SU-DHL-6 (cell line): ENCODE measurements at regions not wholly inside any gene's neighbourhood (a gene's known extent, or its start where the extent isn't known, plus 50 kb on each side); places are given as distances from the start of the nearest gene placed in this dataset.

Source experiments
- H2AFZ ChIP-seq: fragments of 200-600 bp; sonication (generic); 2 replicates; pipeline ENCODE4 v1.6.1; 2014; ENCODE audit warnings: low read depth, mild to moderate bottlenecking, moderate library complexity, mixed read lengths, antibody characterized with exemption, low read length; ENCODE audit not compliant: severe bottlenecking
- H3F3A ChIP-seq: fragments of 200-600 bp; shearing (Covaris generic); 2 replicates; pipeline ENCODE4 v1.6.0; 2016; ENCODE audit warnings: antibody characterized with exemption, mild to moderate bottlenecking; ENCODE audit not compliant: insufficient read depth
- H3K27ac ChIP-seq: fragments of 200-600 bp; sonication (generic); 2 replicates; pipeline ENCODE4 v1.5.1; 2016; ENCODE audit warnings: low read depth, mild to moderate bottlenecking, low read length, moderate library complexity, mixed read lengths
- H3K27me3 ChIP-seq: fragments of 200-600 bp; sonication (generic), shearing (Covaris generic); 2 replicates; pipeline ENCODE4 v1.6.0; 2014; ENCODE audit warnings: mild to moderate bottlenecking, low read length
- H3K36me3 ChIP-seq: fragments of 200-600 bp; sonication (generic); 2 replicates; pipeline ENCODE4 v1.6.1; 2014; ENCODE audit warnings: mild to moderate bottlenecking, low read length, mixed read lengths
- H3K4me2 ChIP-seq: fragments of 300-600, 200-600 bp; shearing (Covaris generic), sonication (generic); 2 replicates; pipeline ENCODE4 v1.6.0; 2014; ENCODE audit warnings: low read length, low read depth, mild to moderate bottlenecking; ENCODE audit not compliant: poor library complexity, severe bottlenecking
- H3K4me3 ChIP-seq: fragments of 200-600 bp; sonication (generic); 2 replicates; pipeline ENCODE4 v1.5.1; 2014; ENCODE audit warnings: antibody characterized with exemption, low read length, mild to moderate bottlenecking, mixed read lengths; ENCODE audit not compliant: insufficient read depth, poor library complexity, severe bottlenecking
- H3K79me2 ChIP-seq: fragments of 200-600 bp; sonication (generic); 2 replicates; pipeline ENCODE4 v1.6.1; 2014; ENCODE audit warnings: mild to moderate bottlenecking, low read length, moderate library complexity; ENCODE audit not compliant: insufficient read depth
- H3K9ac ChIP-seq: fragments of 200-600 bp; sonication (generic); 2 replicates; pipeline ENCODE4 v1.7.0; 2014; ENCODE audit warnings: mild to moderate bottlenecking, low read length
- H3K9me2 ChIP-seq: fragments of 200-600 bp; sonication (generic); replicated peaks from 2 replicates; pipeline ENCODE4 v1.6.1; 2014; ENCODE audit warnings: low read length; ENCODE audit not compliant: insufficient read depth
- H3K9me3 ChIP-seq: fragments of 200-600 bp; sonication (generic); 2 replicates; pipeline ENCODE4 v1.6.1; 2014; ENCODE audit warnings: low read length, mixed read lengths; ENCODE audit not compliant: insufficient read depth
- H4K20me1 ChIP-seq: fragments of 200-600 bp; sonication (generic); 2 replicates; pipeline ENCODE4 v1.6.1; 2014; ENCODE audit warnings: low read depth, mild to moderate bottlenecking, antibody characterized with exemption, low read length, moderate library complexity, mixed read lengths
- CTCF ChIP-seq: fragments of 200-600 bp; sonication (generic); IDR thresholded peaks from one replicate; pipeline ENCODE4 v1.5.1; 2017; ENCODE audit warnings: antibody characterized with exemption, mild to moderate bottlenecking, low read length, moderate library complexity; ENCODE audit not compliant: insufficient read depth, poor library complexity, severe bottlenecking
- EZH2phosphoT487 ChIP-seq: fragments of 200-600 bp; sonication (generic), shearing (Covaris generic); conservative IDR thresholded peaks from 2 replicates; pipeline ENCODE4 v1.6.1; 2018; ENCODE audit warnings: mild to moderate bottlenecking, antibody characterized with exemption, low read length, moderate library complexity, mixed read lengths

DNA sequence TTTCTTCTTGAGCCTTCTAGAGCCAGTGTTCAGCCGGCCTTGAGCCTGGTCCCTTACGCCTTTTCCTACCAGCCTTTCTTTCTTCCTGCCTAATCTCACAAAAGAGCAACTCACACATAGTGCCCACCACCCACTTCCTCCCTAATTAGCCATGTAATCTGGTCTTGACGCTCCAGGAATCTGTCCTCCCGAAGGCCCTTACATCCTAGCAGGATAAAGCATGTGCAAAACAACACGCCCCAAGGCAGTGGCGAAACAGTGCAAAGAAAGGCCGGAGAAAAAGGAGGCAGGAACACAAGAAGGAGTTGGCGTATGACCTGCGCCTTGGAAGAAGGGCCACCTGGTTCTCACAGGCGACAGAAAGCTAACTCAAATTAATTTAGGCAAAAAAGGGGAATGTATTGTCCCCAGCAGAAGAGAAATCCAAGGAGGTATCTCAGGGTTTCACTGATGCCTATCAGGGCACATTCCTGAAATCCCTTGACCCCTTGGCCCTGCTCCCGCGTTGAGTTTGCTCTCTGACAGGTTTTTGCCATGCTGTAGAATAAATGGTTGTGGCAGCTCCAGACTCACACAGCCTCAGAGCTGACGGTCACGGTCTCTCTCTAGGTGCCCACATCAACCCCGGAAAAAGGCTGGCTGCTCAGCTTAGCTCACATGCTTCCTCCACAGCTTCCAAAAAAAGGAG lies 79.0 kb downstream of the ZNF281 start:
- Histone ChIP-seq H3K27me3 (no peaks in the 10 kb centered on the region), H4K20me1 (no peaks in the 10 kb centered on the region), H3F3A (no peaks in the 10 kb centered on the region), H3K9ac (no peak overlapping the region), H3K9me3 (no peaks in the 10 kb centered on the region), H3K4me2 (no peak overlapping the region), H3K36me3 (no peaks in the 10 kb centered on the region), H2AFZ (no peak overlapping the region), H3K4me3 (no peak overlapping the region), H3K79me2 (no peaks in the 10 kb centered on the region), H3K9me2 (no peaks in the 10 kb centered on the region), H3K27ac (no peak overlapping the region)
- TF ChIP-seq CTCF (no peak), EZH2phosphoT487 (no peak)

DNA sequence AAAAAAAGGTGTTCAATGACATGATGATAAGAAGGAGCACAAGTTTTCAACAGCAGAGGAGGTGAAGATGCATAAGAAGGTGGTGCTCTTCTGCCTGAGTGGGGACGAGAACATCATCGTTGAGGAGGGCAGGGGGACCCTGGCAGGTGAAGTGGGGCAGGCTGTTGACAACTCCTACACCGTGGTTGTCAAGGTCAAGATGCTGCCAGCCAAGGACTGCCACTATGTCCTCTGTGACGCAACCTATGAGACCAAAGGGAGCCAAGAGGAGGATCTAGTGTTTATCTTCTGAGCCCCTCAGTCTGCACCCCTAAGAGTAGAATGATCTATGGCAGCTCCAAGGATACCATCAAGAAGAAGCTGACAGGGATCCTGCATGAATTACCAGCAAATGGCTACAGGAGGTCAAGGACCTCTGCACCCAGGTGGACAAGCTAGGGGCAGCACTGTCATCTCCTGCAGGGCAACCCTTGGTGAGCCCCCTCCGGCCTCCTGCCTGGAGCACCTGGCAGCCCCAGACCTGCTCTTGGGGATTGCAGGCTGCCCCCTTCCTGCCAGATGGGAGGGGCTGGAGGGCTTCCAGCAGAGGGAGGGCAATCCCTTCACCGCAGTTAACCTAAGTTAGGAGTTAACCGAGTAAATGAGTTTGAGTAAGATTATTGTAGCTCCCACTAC lies 80.5 kb downstream of the ZNF281 start:
- Histone ChIP-seq H3K9me3 (no peaks in the 10 kb centered on the region), H3K79me2 (no peaks in the 10 kb centered on the region), H3K27me3 (no peaks in the 10 kb centered on the region), H3K9me2 (no peaks in the 10 kb centered on the region), H2AFZ (no peak overlapping the region), H3F3A (no peaks in the 10 kb centered on the region), H3K4me3 (no peak overlapping the region), H3K36me3 (no peaks in the 10 kb centered on the region), H4K20me1 (no peaks in the 10 kb centered on the region), H3K4me2 (no peak overlapping the region), H3K9ac (no peak overlapping the region), H3K27ac (no peak overlapping the region)
- TF ChIP-seq EZH2phosphoT487, result no peak
- no peak for TF ChIP-seq CTCF

- Histone ChIP-seq H4K20me1 (no peaks in the 10 kb centered on the region), H3F3A (no peaks in the 10 kb centered on the region), H3K9me3 (no peaks in the 10 kb centered on the region), H3K4me3 (no peak overlapping the region), H3K27me3 (no peaks in the 10 kb centered on the region), H3K79me2 (no peaks in the 10 kb centered on the region), H3K9me2 (no peaks in the 10 kb centered on the region), H3K9ac (no peak overlapping the region), H3K36me3 (no peaks in the 10 kb centered on the region), H3K4me2 (no peak overlapping the region), H2AFZ (no peak overlapping the region), H3K27ac (no peak overlapping the region)
- TF ChIP-seq CTCF (no peak), EZH2phosphoT487 (no peak)
These were observed 81.5 kb downstream of the ZNF281 start for GRCh38 chr1:200328379-200328778.
